Upper lobe of left lung (tissue), 4 donors: ENCODE measurements at regions not wholly inside any gene's neighbourhood (a gene's known extent, or its start where the extent isn't known, plus 50 kb on each side); places are given as distances from the start of the nearest gene placed in this dataset.

Experiments used
- EP300 ChIP-seq, 4 donors: sonication (generic); formaldehyde crosslinking; IDR thresholded peaks; one replicate each; pipeline ENCODE4 v1.5.1; 2017; ENCODE audit warnings: antibody characterized with exemption in 4 of 4, control low read depth in 2 of 4
- POLR2A ChIP-seq, 4 donors: fragments of 450-650 bp; IDR thresholded peaks; one replicate each; pipeline ENCODE4 v1.5.1; 2016 to 2017; ENCODE audit warnings: antibody characterized with exemption in 4 of 4, mild to moderate bottlenecking in 2 of 4
- TF ChIP-seq, protein P1 (sequence below), 6 experiments: fragments of 450-650 bp in 4 of 6; fragments of 200-600 bp in 2 of 6; sonication (generic) in 2 of 6; IDR thresholded peaks; one replicate each; pipeline ENCODE4 v1.5.1; 2016 to 2019; ENCODE audit warnings: antibody characterized with exemption in 6 of 6

DNA sequence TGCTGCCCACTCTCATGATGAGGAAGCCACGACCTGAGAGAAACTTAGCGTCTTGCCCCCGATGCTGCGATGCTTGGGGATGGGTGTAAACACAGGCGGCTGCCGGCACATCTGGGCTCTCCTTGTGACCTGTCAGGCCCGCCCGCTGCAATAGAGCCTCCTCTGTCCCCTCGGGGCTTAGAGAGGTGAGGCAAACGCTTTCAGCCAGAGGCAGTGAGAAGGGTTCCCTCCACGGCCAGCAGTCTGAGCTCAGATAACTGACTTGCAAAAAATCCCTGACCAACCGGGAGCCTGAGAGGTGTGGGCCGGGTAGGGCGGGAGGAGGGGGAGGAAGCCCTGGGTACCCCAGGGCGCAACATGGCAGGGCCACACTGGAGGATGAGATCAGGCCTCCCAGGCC, 260.6 kb downstream of the C16orf95 start:
- TF ChIP-seq EP300 (IDR thresholded peaks at IDR 0.05) = no peak
- TF ChIP-seq, protein P1, sequence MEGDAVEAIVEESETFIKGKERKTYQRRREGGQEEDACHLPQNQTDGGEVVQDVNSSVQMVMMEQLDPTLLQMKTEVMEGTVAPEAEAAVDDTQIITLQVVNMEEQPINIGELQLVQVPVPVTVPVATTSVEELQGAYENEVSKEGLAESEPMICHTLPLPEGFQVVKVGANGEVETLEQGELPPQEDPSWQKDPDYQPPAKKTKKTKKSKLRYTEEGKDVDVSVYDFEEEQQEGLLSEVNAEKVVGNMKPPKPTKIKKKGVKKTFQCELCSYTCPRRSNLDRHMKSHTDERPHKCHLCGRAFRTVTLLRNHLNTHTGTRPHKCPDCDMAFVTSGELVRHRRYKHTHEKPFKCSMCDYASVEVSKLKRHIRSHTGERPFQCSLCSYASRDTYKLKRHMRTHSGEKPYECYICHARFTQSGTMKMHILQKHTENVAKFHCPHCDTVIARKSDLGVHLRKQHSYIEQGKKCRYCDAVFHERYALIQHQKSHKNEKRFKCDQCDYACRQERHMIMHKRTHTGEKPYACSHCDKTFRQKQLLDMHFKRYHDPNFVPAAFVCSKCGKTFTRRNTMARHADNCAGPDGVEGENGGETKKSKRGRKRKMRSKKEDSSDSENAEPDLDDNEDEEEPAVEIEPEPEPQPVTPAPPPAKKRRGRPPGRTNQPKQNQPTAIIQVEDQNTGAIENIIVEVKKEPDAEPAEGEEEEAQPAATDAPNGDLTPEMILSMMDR (IDR thresholded peaks at IDR 0.05) = no peak
- TF ChIP-seq POLR2A (IDR thresholded peaks at IDR 0.05) = no peak
